IMR-90 (cell line): ENCODE measurements at regions not wholly inside any gene's neighbourhood (a gene's known extent, or its start where the extent isn't known, plus 50 kb on each side); places are given as distances from the start of the nearest gene placed in this dataset.

Source experiments
- ATAC-seq: fragments of 200-7000 bp; cut with Tn5 transposase; 2 replicates; pipeline ENCODE4 v1.9.1; 2020; ENCODE audit warnings: low read depth, mild to moderate bottlenecking, moderate library complexity
- BruUV-seq: library from RNA; stranded (reverse); fragments of 400-500 nt; replicated peaks from 2 replicates; lab custom pipeline; 2021; lab: Mats Ljungman, UMichigan
- CTCF ChIA-PET: fragments of 300-600 bp; formaldehyde crosslinking; extraction: SDS; loops from one replicate; lab custom pipeline; 2021; ENCODE audit warnings: antibody characterized with exemption; lab: Yijun Ruan, JAX
- POLR2A ChIA-PET: fragments of 300-600 bp; sonication (Branson Sonifier 250); formaldehyde crosslinking; loops from one replicate; lab custom pipeline; 2022; ENCODE audit warnings: antibody characterized with exemption; ENCODE audit not compliant: unreplicated experiment; lab: Charles Lee
- DNase-seq: peaks from one replicate; pipeline ENCODE4 v3.0.0; 2013
- H2AFZ ChIP-seq: replicated peaks from 2 replicates; pipeline ENCODE3; 2013; ENCODE audit warnings: low read length, mild to moderate bottlenecking; ENCODE audit not compliant: poor library complexity
- H2AK5ac ChIP-seq: 2 replicates; pipeline ENCODE4 v1.6.1; 2013; ENCODE audit warnings: low read depth, low read length, inconsistent platforms
- H2AK9ac ChIP-seq: replicated peaks from 2 replicates; pipeline ENCODE3; 2013; ENCODE audit warnings: mild to moderate bottlenecking, low read depth, low read length, moderate library complexity; ENCODE audit not compliant: poor library complexity
- H2BK120ac ChIP-seq: 2 replicates; pipeline ENCODE4 v1.6.1; 2013; ENCODE audit warnings: low read depth, low read length, inconsistent platforms
- H2BK15ac ChIP-seq: 3 replicates; pipeline ENCODE4 v1.6.1; 2013; ENCODE audit warnings: low read depth, low read length, inconsistent platforms
- H2BK20ac ChIP-seq: 2 replicates; pipeline ENCODE4 v1.6.1; 2013; ENCODE audit warnings: low read depth, mild to moderate bottlenecking, inconsistent platforms, low read length, moderate library complexity
- H2BK5ac ChIP-seq: 2 replicates; pipeline ENCODE4 v1.6.1; 2013; ENCODE audit warnings: mild to moderate bottlenecking, low read depth, low read length, inconsistent platforms; ENCODE audit not compliant: poor library complexity, severe bottlenecking
- H3K14ac ChIP-seq: replicated peaks from 2 replicates; pipeline ENCODE4 v1.6.1; 2013; ENCODE audit warnings: low read depth, low read length, inconsistent platforms
- H3K18ac ChIP-seq: 2 replicates; pipeline ENCODE4 v1.6.1; 2013; ENCODE audit warnings: low read depth, low read length, control low read depth
- H3K23ac ChIP-seq: 2 replicates; pipeline ENCODE4 v1.6.1; 2013; ENCODE audit warnings: low read depth, low read length, inconsistent platforms
- H3K27ac ChIP-seq: 2 replicates; pipeline ENCODE4 v1.5.1; 2013; ENCODE audit warnings: mild to moderate bottlenecking, control low read depth, low read length; ENCODE audit not compliant: insufficient read depth
- H3K27me3 ChIP-seq: 2 replicates; pipeline ENCODE4 v1.6.1; 2013; ENCODE audit warnings: low read length; ENCODE audit not compliant: control insufficient read depth, insufficient read depth
- H3K36me3 ChIP-seq: 2 replicates; pipeline ENCODE4 v1.6.1; 2013; ENCODE audit warnings: low read length, mixed read lengths; ENCODE audit not compliant: control insufficient read depth, insufficient read depth
- H3K4ac ChIP-seq: 2 replicates; pipeline ENCODE4 v1.6.1; 2013; ENCODE audit warnings: low read depth, low read length, inconsistent platforms
- H3K4me1 ChIP-seq: 2 replicates; pipeline ENCODE4 v1.6.1; 2013; ENCODE audit warnings: low read length, mixed read lengths; ENCODE audit not compliant: control insufficient read depth, insufficient read depth
- H3K4me2 ChIP-seq: 2 replicates; pipeline ENCODE4 v1.6.1; 2013; ENCODE audit warnings: low read depth, mild to moderate bottlenecking, control low read depth, low read length, moderate library complexity
- H3K4me3 ChIP-seq: 2 replicates; pipeline ENCODE4 v1.5.1; 2013; ENCODE audit warnings: low read depth, mild to moderate bottlenecking, control low read depth, low read length, moderate library complexity; ENCODE audit not compliant: insufficient read depth
- H3K56ac ChIP-seq: 2 replicates; pipeline ENCODE4 v1.6.1; 2013; ENCODE audit warnings: low read length, inconsistent platforms; ENCODE audit not compliant: insufficient read depth; ENCODE audit errors: extremely low read depth
- H3K79me1 ChIP-seq, 2 experiments: 2 replicates each; pipeline ENCODE4 v1.6.1; 2013; ENCODE audit warnings: low read length in 2 of 2, inconsistent platforms in 1 of 2, low read depth in 1 of 2
- H3K9ac ChIP-seq: 2 replicates; pipeline ENCODE4 v1.6.1; 2013; ENCODE audit warnings: low read depth, low read length, control low read depth
- H3K9me1 ChIP-seq: 2 replicates; pipeline ENCODE4 v1.6.1; 2013; ENCODE audit warnings: low read length, inconsistent platforms; ENCODE audit not compliant: insufficient read depth
- H3K9me3 ChIP-seq: 2 replicates; pipeline ENCODE4 v1.6.1; 2013; ENCODE audit warnings: low read length; ENCODE audit not compliant: control insufficient read depth, insufficient read depth
- H4K20me1 ChIP-seq: 2 replicates; pipeline ENCODE4 v1.6.1; 2013; ENCODE audit warnings: low read length, inconsistent platforms; ENCODE audit not compliant: insufficient read depth
- H4K5ac ChIP-seq: 2 replicates; pipeline ENCODE4 v1.6.1; 2013; ENCODE audit warnings: mild to moderate bottlenecking, low read depth, low read length, control low read depth
- H4K8ac ChIP-seq, 2 experiments: 2 replicates each; pipeline ENCODE4 v1.6.1; 2013; ENCODE audit warnings: low read depth in 2 of 2, low read length in 2 of 2, control low read depth in 1 of 2, inconsistent platforms in 1 of 2
- H4K91ac ChIP-seq: 2 replicates; pipeline ENCODE4 v1.6.1; 2013; ENCODE audit warnings: low read depth, low read length, inconsistent platforms; ENCODE audit not compliant: insufficient read depth
- BHLHE40 ChIP-seq: fragments of 150-350 bp; IDR thresholded peaks from 2 replicates; pipeline ENCODE4 v1.6.1; 2016; ENCODE audit warnings: mild to moderate bottlenecking, low read depth, low read length
- CHD1 ChIP-seq: IDR thresholded peaks from 2 replicates; pipeline ENCODE4 v1.6.1; 2012; ENCODE audit warnings: low read depth, low read length, improper control_type of control experiment
- ELK1 ChIP-seq: fragments of 150-350 bp; IDR thresholded peaks from 2 replicates; pipeline ENCODE4 v1.6.1; 2016; ENCODE audit warnings: low read depth, mild to moderate bottlenecking, low read length, moderate library complexity, borderline replicate concordance
- MAFK ChIP-seq: IDR thresholded peaks from 2 replicates; pipeline ENCODE4 v1.6.1; 2012; ENCODE audit warnings: low read depth, low read length, improper control_type of control experiment
- MXI1 ChIP-seq: IDR thresholded peaks from 2 replicates; pipeline ENCODE4 v1.6.1; 2012; ENCODE audit warnings: low read depth, mild to moderate bottlenecking, low read length, moderate library complexity, borderline replicate concordance
- NFE2L2 ChIP-seq: fragments of 150-350 bp; IDR thresholded peaks from 2 replicates; pipeline ENCODE4 v1.6.1; 2016; ENCODE audit warnings: low read depth, mild to moderate bottlenecking, low read length
- POLR2A ChIP-seq: IDR thresholded peaks from 2 replicates; pipeline ENCODE4 v1.6.1; 2012; ENCODE audit warnings: mild to moderate bottlenecking, low read depth, low read length
- RAD21 ChIP-seq: IDR thresholded peaks from 2 replicates; pipeline ENCODE4 v1.6.1; 2012; ENCODE audit warnings: low read length, improper control_type of control experiment
- SMC3 ChIP-seq: fragments of 150-350 bp; IDR thresholded peaks from 2 replicates; pipeline ENCODE4 v1.6.1; 2016; ENCODE audit warnings: low read depth, mild to moderate bottlenecking, antibody characterized with exemption, low read length, moderate library complexity
- WGBS, 2 experiments: methylation state at CpG; one replicate each; pipeline versions ENCODE4 v1.1.5 to v1.1.7; 2013; ENCODE audit warnings: missing lambda C conversion rate in 2 of 2; ENCODE audit not compliant: insufficient read length in 1 of 2; ENCODE audit errors: extremely low coverage in 2 of 2; 5-methylcytosine and 5-hydroxymethylcytosine counted together
- dilution Hi-C: fragments of 300-500 bp; cut with HindIII; formaldehyde crosslinking; loops from one replicate; pipeline ENCODE4 v1.14.3; 2018; ENCODE audit warnings: low sequenced_read_pairs; ENCODE audit not compliant: unreplicated experiment
- in situ Hi-C: fragments of 300-500 bp; cut with MboI; formaldehyde crosslinking; loops from 3 replicates; pipeline ENCODE4 v1.14.3; 2019; ENCODE audit warnings: low sequenced_read_pairs, inconsistent platforms, mixed read lengths
- intact Hi-C: fragments of 100-400 bp; cut with micrococcal nuclease; formaldehyde crosslinking; loops from 2 replicates; pipeline ENCODE4 v1.10.0; 2022

GRCh38 chrX:40258909-40259308, 161.2 kb upstream of the BCOR start:
- H3K23ac ChIP-seq = no peak overlapping the region
- POLR2A ChIA-PET = no interaction called here
- H3K18ac ChIP-seq = no peak overlapping the region
- H3K56ac ChIP-seq = no peak overlapping the region
- in situ Hi-C loops (no loop called here), dilution Hi-C loops (no loop called here), intact Hi-C loops (no loop called here)
- no peak overlapping the region for H3K9ac ChIP-seq
- no peak overlapping the region for H3K27ac ChIP-seq
- no TSS peak for BruUV-seq
- H3K9me3 ChIP-seq = no peaks in the 10 kb centered on the region
- H3K4me1 ChIP-seq = peaks cover 11% of the 10 kb centered on the region
- H3K14ac ChIP-seq = no peak overlapping the region
- no peak overlapping the region for H2BK15ac ChIP-seq
- no peak overlapping the region for H4K5ac ChIP-seq
- H2BK5ac ChIP-seq = no peak overlapping the region
- H2AK9ac ChIP-seq = no peak overlapping the region
- no peak for DNase-seq
- no peak overlapping the region for H2BK120ac ChIP-seq
- H4K91ac ChIP-seq = no peak overlapping the region
- H3K27me3 ChIP-seq = no peaks in the 10 kb centered on the region; the same call in 1 of the 2 replicates
- TF ChIP-seq ELK1 = no peak
- no peak for TF ChIP-seq RAD21
- TF ChIP-seq BHLHE40 = no peak
- TF ChIP-seq POLR2A = no peak
- no peak for TF ChIP-seq MAFK
- no peak for TF ChIP-seq MXI1
- TF ChIP-seq NFE2L2 = no peak
- TF ChIP-seq SMC3 = no peak
- no peak for TF ChIP-seq CHD1
- no peak for ATAC-seq
- no peaks in the 10 kb centered on the region; the same call in none of the 2 replicates for H3K9me1 ChIP-seq
- H3K79me1 ChIP-seq = no peaks in the 10 kb centered on the region
- H3K4ac ChIP-seq = no peak overlapping the region
- H2AK5ac ChIP-seq = no peak overlapping the region
- no peaks in the 10 kb centered on the region for H3K36me3 ChIP-seq
- no peak overlapping the region for H3K4me2 ChIP-seq
- no peaks in the 10 kb centered on the region for H4K20me1 ChIP-seq
- H2AFZ ChIP-seq = no peak overlapping the region
- H2BK20ac ChIP-seq = no peak overlapping the region
- H4K8ac ChIP-seq = no peak overlapping the region
- 33% methylated on average over 1 of the region's 6 CpGs; no CpG with 5 or more reads in 1 of the 2 experiments for WGBS, 2 experiments
- CTCF ChIA-PET = no interaction called here
- no peak overlapping the region for H3K4me3 ChIP-seq
